HG02943 (cell line): ENCODE measurements at regions not wholly inside any gene's neighbourhood (a gene's known extent, or its start where the extent isn't known, plus 50 kb on each side); places are given as distances from the start of the nearest gene placed in this dataset.

Experiments used
- ATAC-seq: cut with Tn5 transposase; IDR thresholded peaks from one replicate; pipeline ENCODE4 v1.9.1; 2021; ENCODE audit warnings: mild to moderate bottlenecking, low read depth, moderate library complexity; ENCODE audit not compliant: unreplicated experiment

- no peak for ATAC-seq
Observed at GRCh38 chr5:58211441-58211840, 248.4 kb downstream of the PLK2 start.

GRCh38 chr5:58208674-58209073, 251.2 kb downstream of the PLK2 start:
- ATAC-seq = no peak

GRCh38 chr5:58207076-58207475, 252.8 kb downstream of the PLK2 start:
- no peak for ATAC-seq

DNA sequence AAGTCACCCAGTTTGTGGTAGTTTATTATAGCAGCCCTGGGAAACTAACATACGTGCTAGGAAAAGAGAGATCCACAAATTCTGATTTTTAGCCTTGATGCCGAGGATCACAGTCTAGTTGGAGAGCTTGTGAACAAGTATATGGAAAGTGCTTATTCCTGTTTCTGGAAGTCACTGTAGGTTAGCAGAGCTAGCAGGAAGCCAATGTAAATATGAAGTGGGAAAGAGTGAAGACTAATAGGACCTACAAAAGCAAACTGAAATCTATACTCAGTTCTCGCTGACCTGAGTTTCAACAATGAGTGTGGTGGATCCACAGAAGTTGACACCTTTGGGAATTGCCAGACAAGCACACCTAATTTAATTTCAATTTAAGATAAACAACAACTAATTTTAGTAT, 254.9 kb downstream of the PLK2 start:
- no peak for ATAC-seq

DNA sequence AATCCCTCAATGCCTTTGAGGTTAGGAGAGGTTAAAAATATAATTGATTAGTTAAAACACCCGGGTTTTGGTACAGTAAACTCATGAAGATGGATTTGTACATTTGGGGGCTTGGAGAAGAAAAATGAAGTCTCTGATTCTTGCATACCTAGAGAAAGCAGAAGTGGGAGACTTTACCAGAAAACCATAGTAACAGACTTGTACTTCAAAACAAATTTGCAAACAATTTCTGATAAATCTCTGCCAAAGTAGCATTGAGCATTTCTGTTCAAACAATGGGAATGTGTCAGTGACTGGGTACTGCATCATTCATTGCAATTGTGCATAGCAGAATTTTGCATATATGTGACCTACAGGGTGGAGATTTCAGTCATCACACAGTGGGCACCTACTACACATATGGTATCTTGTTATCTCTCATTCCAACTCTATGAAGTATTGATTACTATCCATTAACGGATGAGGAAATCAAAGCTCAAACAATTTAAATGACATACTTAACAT, 256.9 kb downstream of the PLK2 start:
- ATAC-seq = no peak

GRCh38 chr5:58201922-58202648, 257.8 kb downstream of the PLK2 start:
- no peak for ATAC-seq

GRCh38 chr5:58200451-58200850, 259.4 kb downstream of the PLK2 start:
- ATAC-seq = no peak

DNA sequence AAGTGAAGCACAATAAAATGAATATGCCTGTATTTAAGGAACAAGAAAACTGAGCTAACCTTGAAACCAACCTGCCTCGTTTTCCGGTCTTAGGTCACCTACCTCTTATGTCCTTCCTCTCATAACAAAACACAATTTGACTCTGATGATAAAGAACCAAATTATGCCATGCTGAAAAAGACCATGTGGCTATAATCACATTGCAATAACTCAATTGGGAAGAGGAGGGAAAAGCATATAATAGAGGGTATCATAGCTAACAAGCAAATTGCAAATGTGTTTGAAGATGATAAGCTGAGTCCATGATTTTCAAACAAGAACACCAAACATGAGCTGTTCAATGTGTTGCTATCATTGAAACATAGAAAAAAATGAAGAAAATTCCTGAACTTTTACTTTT, 260.8 kb downstream of the PLK2 start:
- no peak for ATAC-seq

GRCh38 chr5:58198330-58198729, 261.6 kb downstream of the PLK2 start:
- ATAC-seq = no peak

DNA sequence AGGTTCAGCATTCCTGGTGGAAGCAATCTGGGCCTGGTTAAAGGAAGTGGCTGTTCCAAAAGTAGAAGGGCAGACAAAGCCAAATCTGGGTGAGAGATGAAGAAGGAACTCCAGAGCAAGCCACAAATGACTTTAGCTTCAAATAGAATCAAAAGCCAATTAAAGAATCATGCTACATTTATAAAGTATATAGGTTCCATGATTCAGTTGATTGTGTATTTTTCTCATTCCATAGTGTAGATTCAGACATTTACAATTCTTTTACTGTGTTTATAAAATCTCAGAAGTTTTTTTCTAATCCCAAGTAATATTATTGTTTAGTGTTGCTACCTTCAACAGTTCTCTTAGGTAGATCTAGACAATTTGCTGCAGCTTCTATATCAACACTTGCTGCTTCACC, 262.0 kb downstream of the PLK2 start:
- no peak for ATAC-seq

DNA sequence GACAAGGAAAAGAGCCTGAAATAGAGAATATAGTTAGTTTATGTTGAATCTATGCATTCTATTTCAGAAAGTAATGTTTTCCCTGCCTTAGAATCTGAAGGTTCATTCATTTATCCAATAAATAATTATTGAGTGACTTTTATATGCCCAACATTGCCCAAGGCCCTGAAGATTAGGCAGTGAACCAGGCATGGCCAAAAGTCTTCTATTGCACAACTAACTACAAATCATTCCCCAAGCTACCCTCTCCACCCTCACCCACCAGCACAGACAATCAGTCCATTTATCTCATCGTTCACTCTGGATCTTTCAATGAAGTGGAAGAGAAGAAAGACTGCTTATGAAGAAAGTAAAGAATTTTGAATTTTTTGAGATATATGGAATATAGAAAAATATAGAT, 268.4 kb downstream of the PLK2 start:
- no peak for ATAC-seq

- ATAC-seq = no peak
Observed at GRCh38 chr5:58188262-58188651, 271.6 kb downstream of the PLK2 start.

DNA sequence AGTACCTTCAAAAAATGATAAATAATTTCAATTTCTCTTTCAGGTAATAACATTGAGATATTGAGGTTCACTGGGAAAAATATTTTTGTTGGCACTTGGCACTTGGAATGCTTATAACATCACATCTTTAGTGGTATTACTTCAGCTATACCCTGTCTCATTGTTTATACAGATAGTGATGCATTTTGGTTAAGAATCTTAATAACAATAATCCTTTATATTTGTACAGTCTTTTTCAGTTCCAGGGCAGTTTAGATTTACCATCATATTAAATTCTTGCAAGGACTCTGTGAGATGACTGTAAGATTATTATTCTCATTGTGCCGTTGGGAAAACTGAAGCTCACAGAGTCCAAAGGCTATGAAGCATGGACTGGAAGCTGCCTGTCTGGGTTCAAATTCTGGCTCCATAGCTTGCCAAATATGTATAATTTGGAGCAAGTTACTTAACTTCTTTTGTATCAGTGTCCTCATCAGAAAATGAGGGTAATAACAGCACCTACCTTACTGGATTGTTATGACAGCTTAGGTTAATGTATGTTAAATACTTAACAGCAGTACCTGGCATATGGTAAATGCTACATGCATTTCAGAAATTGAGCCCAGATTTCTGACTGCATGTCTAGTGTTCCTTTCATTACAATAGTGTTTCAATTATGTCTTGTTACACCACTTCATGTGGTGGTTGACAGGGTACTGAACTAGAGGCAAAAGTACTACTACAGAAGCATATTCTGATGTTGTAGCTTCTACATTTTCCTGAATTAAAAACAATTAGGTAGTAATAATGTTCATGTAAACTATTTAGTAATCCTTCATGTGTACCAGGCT, 272.2 kb downstream of the PLK2 start:
- ATAC-seq = no peak

GRCh38 chr5:58185801-58186200, 274.1 kb downstream of the PLK2 start:
- ATAC-seq = no peak

DNA sequence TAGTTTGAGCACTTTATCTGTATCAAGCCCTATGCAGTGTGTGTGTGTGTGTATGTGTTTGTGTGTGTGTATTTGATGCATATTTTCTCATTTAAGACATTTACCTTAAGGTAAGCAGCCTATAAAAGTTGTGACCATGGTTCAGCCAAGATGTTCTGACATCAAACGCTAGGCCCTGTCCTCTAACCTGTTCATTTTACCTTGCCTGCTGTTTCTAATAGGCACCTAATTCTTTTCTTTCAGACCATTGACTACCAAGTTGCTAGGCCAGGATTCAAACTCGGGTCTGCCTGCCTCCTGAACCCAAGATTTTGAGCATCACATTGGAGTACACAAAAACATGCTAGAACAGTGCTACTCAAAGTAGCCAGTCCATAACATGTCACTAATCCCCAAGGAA, 274.5 kb downstream of the PLK2 start:
- no peak for ATAC-seq

GRCh38 chr5:58184910-58185309, 275.0 kb downstream of the PLK2 start:
- ATAC-seq = no peak

DNA sequence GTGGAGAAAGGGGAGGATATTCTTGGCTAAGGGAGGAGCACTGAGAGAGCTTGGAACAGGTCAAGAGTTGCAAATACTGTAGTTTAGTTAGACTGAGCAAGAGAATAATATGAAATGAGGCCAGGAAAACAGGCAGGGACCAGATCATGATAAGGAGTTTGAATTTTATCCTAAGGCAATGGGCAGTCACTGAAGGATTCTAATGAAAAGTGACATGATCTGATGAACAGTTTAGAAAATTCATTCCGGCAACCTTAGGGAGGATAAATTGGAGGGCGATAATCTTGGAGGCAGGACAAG, 276.1 kb downstream of the PLK2 start:
- ATAC-seq = no peak

DNA sequence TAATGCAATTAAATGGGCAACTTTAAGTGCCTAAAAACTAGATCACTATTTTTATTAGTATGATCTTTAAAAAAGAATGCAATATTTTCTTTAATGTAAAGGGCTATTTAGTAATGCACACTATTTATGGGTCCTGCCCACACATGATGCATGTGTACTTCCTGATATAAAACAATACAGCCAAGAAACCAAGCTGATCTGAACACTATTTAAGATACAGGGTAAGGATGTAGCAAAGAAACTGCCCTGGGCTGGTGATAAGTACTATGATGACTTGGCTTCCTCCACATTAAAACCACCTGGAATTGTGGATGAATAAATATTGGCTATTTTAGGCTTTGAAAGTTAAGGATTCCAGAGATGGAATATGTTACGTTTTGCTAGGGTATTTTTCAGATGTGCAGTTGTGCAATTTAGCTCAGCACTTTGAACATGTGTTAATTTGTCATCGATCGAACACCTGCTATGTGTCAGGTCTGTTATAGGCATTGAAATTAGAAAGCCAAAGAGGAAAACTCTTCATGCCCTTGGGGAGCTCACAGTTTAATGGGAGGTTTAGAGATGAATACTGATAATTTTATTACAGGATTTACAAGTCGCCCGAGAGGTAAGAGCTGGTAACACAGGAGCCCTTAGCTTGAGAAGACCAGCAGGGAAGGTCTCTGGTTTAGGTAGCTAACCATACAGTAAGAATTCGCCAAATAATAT, 276.7 kb downstream of the PLK2 start:
- ATAC-seq = no peak

DNA sequence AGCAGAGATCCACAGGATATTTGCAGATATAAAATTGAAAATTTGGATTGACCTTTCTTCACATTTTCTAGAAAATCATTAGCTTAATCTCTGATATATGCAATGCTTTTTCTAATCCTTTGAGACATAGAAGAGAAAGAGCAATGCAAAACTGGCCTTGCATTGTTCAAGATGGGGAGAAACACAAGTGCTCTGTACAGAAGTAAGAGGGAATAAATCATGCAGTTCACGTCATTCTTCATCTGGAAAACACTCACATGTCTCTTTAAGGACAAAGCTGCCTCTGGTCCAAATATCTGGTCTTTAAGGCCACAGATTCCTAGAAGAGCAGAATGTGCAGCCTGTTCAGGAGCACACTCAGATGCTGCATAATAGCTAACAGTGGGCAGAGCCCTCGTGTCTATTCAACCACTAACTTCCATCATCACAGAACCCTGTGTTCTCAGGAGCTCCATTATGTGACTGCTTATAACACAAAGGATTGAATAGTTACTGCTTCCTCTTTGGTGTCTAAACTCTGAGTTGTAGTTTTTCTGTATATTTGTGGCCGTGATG, 277.5 kb downstream of the PLK2 start:
- ATAC-seq = no peak

DNA sequence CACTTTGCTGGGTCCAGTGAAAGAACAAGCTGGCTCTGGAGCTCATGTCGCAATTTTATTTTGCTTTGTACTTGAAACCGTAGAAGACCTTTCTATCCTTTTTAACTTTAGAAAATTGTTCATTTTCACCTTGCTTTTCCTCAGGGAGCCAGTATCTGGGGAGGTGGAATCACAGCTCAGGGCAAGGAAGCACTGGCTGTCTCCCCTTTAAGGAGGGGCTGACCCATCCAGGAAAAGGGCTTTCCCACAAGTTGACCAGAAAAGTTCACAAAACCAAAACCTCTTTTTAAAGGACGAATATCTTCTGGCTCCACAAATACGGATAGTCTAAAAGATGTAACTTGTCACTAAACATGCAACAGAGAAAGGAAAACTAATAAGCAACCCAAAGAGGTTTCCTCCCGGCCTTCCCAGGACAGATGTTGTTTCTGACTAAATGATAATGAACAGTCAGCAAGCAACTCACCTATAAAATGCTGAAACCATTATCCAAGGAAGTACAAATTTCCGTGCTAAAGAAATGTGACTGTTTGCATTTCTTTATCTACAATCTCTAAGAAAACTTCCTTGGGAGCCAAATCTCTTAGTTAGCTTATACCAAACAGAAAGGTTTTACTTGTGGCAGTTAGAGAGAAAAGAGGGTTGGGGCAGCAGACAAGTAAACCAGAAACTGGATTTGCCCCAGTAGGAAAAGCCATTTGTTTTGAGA, 278.2 kb downstream of the PLK2 start:
- ATAC-seq = no peak

- ATAC-seq = no peak
Observed at GRCh38 chr5:58172946-58173345, 286.9 kb downstream of the PLK2 start.
